Vagina (tissue), 2 donors: ENCODE measurements at regions not wholly inside any gene's neighbourhood (a gene's known extent, or its start where the extent isn't known, plus 50 kb on each side); places are given as distances from the start of the nearest gene placed in this dataset.

Source experiments
- DNase-seq, 2 donors: peaks; one replicate each; pipeline ENCODE4 v3.0.0-alpha.2; 2017; ENCODE audit errors: extremely low spot score in 2 of 2
- H3K27ac ChIP-seq: fragments of 200-600 bp; sonication (generic); one replicate; pipeline ENCODE4 v1.5.1; 2019
- H3K27me3 ChIP-seq: fragments of 200-600 bp; sonication (generic); one replicate; pipeline ENCODE4 v1.5.1; 2019
- H3K36me3 ChIP-seq, 2 donors: fragments of 200-600 bp; sonication (generic); one replicate each; pipeline ENCODE4 v1.5.1; 2017 to 2019
- H3K4me1 ChIP-seq: fragments of 200-600 bp; sonication (generic); one replicate; pipeline ENCODE4 v1.5.1; 2019
- H3K4me3 ChIP-seq, 2 donors: fragments of 200-600 bp; sonication (generic); 1 replicate in 1 of 2; 2 replicates in 1 of 2; pipeline ENCODE4 v1.5.1; 2016 to 2019
- H3K9me3 ChIP-seq: fragments of 200-600 bp; sonication (generic); one replicate; pipeline ENCODE4 v1.5.1; 2019
- POLR2A ChIP-seq, 2 donors: fragments of 450-650 bp; IDR thresholded peaks; one replicate each; pipeline ENCODE4 v1.6.1; 2017; ENCODE audit warnings: antibody characterized with exemption in 2 of 2, mild to moderate bottlenecking in 2 of 2, moderate library complexity in 2 of 2
- POLR2AphosphoS5 ChIP-seq, 2 donors: sonication (generic); formaldehyde crosslinking; IDR thresholded peaks; one replicate each; pipeline ENCODE4 v1.9.0; 2017; ENCODE audit warnings: antibody characterized with exemption in 2 of 2, mild to moderate bottlenecking in 2 of 2, low read depth in 1 of 2; ENCODE audit not compliant: insufficient read depth in 1 of 2
- intact Hi-C: fragments of 100-400 bp; cut with DNase I; formaldehyde crosslinking; loops from one replicate; pipeline ENCODE4 v1.15.1; 2023
- TF ChIP-seq, protein P1 (sequence below), 3 experiments: fragments of 450-650 bp in 2 of 3; fragments of 200-600 bp in 1 of 3; sonication (generic) in 1 of 3; IDR thresholded peaks; one replicate each; pipeline ENCODE4 v1.5.1; 2017 to 2019; ENCODE audit warnings: antibody characterized with exemption in 3 of 3, mild to moderate bottlenecking in 2 of 3, moderate library complexity in 2 of 3

DNA sequence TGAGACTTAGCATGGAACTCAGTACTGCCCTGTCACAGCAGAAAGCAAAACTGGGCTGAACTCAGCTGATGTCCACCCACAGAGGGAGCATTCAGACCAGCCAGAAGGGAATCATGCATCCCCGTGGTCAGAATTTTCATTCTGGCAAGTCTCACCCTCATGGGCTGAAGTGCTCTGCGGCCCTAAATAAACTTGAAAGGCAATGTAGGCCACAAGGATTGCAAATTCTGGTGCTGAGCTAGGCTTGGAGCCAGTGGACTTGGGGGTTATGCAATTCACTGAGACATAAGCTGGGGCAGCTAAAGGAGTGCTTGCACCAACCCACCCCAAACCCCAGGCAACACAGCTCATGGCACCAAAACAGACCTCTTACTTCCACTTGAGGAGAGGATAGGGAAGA is 494.1 kb downstream of the GABRG1 start:
- Histone ChIP-seq H3K27ac (no peak overlapping the region), H3K36me3 (no peaks in the 10 kb centered on the region), H3K4me1 (no peaks in the 10 kb centered on the region), H3K27me3 (no peaks in the 10 kb centered on the region), H3K4me3 (no peak overlapping the region), H3K9me3 (no peaks in the 10 kb centered on the region)
- intact Hi-C loops = no loop called here
- no peak for TF ChIP-seq POLR2AphosphoS5 (IDR thresholded peaks at IDR 0.05; ENCODE audit: insufficient read depth in 1 of 2, low read depth in 1 of 2)
- no peak for TF ChIP-seq POLR2A (IDR thresholded peaks at IDR 0.05)
- TF ChIP-seq, protein P1, sequence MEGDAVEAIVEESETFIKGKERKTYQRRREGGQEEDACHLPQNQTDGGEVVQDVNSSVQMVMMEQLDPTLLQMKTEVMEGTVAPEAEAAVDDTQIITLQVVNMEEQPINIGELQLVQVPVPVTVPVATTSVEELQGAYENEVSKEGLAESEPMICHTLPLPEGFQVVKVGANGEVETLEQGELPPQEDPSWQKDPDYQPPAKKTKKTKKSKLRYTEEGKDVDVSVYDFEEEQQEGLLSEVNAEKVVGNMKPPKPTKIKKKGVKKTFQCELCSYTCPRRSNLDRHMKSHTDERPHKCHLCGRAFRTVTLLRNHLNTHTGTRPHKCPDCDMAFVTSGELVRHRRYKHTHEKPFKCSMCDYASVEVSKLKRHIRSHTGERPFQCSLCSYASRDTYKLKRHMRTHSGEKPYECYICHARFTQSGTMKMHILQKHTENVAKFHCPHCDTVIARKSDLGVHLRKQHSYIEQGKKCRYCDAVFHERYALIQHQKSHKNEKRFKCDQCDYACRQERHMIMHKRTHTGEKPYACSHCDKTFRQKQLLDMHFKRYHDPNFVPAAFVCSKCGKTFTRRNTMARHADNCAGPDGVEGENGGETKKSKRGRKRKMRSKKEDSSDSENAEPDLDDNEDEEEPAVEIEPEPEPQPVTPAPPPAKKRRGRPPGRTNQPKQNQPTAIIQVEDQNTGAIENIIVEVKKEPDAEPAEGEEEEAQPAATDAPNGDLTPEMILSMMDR (IDR thresholded peaks at IDR 0.05) = no peak
- no peak for DNase-seq

DNA sequence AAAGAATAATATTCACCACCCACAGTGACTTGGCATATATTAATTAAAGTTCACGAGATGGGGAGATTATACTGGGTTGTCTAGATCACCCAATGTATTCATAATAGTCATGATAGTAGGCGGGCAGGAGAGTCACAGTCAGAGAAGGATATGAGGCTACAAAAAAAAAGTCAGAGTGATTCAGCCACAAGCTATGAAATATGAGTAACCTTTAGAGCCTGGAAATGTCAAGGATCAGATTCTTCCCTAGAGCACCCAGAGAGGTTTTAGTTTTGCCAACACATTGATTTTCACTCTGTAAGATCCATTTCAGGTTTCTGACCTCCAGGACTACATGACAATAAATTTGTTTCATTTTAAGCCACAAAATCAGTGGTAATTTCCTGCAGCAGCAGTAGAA is 501.9 kb downstream of the GABRG1 start:
- TF ChIP-seq POLR2AphosphoS5 (IDR thresholded peaks at IDR 0.05; ENCODE audit: insufficient read depth in 1 of 2, low read depth in 1 of 2) (no peak), POLR2A (IDR thresholded peaks at IDR 0.05) (no peak)
- TF ChIP-seq, protein P1 (IDR thresholded peaks at IDR 0.05) = no peak
- Histone ChIP-seq H3K27me3 (no peaks in the 10 kb centered on the region), H3K36me3 (no peaks in the 10 kb centered on the region), H3K27ac (no peak overlapping the region), H3K4me1 (no peaks in the 10 kb centered on the region), H3K9me3 (no peaks in the 10 kb centered on the region), H3K4me3 (no peak overlapping the region)
- no peak for DNase-seq
- intact Hi-C loops = no loop called here

- Histone ChIP-seq H3K4me1 (no peaks in the 10 kb centered on the region), H3K9me3 (no peaks in the 10 kb centered on the region), H3K36me3 (no peaks in the 10 kb centered on the region), H3K27ac (no peak overlapping the region), H3K4me3 (no peak overlapping the region), H3K27me3 (no peaks in the 10 kb centered on the region)
- TF ChIP-seq POLR2A (IDR thresholded peaks at IDR 0.05) (no peak), POLR2AphosphoS5 (IDR thresholded peaks at IDR 0.05; ENCODE audit: insufficient read depth in 1 of 2, low read depth in 1 of 2) (no peak)
- TF ChIP-seq, protein P1 (IDR thresholded peaks at IDR 0.05) = no peak
- intact Hi-C loops = no loop called here
- no peak for DNase-seq
Measured at GRCh38 chr4:45620808-45621207, 503.0 kb downstream of the GABRG1 start.

GRCh38 chr4:45596379-45597101 is 527.3 kb downstream of the GABRG1 start:
- no peaks in the 10 kb centered on the region for H3K36me3 ChIP-seq
- DNase-seq = no peak
- H3K27ac ChIP-seq = no peak overlapping the region
- H3K4me3 ChIP-seq = no peak overlapping the region
- no peaks in the 10 kb centered on the region for H3K4me1 ChIP-seq
- H3K27me3 ChIP-seq = no peaks in the 10 kb centered on the region
- intact Hi-C loops = no loop called here
- TF ChIP-seq POLR2AphosphoS5 (IDR thresholded peaks at IDR 0.05; ENCODE audit: insufficient read depth in 1 of 2, low read depth in 1 of 2) (no peak), POLR2A (IDR thresholded peaks at IDR 0.05) (no peak)
- TF ChIP-seq, protein P1 (IDR thresholded peaks at IDR 0.05) = no peak
- H3K9me3 ChIP-seq = no peaks in the 10 kb centered on the region

DNA sequence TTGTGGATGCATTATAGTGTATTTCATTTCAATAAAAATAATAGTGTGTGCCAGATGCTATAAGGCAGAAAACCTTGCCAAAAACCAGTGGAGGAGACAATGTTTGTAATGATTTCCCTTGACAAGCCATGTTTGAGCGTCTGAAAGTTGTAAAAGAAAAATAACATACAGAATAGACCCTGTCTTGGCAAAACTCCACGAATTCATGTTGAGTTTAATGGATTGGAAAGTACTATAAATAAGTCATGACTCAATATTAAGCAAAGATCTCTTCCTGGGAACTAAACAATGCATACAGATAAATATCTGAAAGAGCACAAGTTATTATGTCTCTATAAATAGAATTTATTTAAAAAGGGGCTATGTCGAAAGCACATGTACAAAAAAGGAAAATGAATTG is 543.5 kb downstream of the GABRG1 start:
- H3K27me3 ChIP-seq = no peaks in the 10 kb centered on the region
- no peaks in the 10 kb centered on the region for H3K9me3 ChIP-seq
- intact Hi-C loops = no loop called here

More for the DNA sequence above, 543.5 kb downstream of the GABRG1 start:
- no peak for DNase-seq
- H3K27ac ChIP-seq = no peak overlapping the region
- H3K4me3 ChIP-seq = no peak overlapping the region
- H3K4me1 ChIP-seq = no peaks in the 10 kb centered on the region
- H3K36me3 ChIP-seq = no peaks in the 10 kb centered on the region
- TF ChIP-seq POLR2A (IDR thresholded peaks at IDR 0.05) = no peak
- TF ChIP-seq, protein P1 (IDR thresholded peaks at IDR 0.05) = no peak
- TF ChIP-seq POLR2AphosphoS5 (IDR thresholded peaks at IDR 0.05; ENCODE audit: insufficient read depth in 1 of 2, low read depth in 1 of 2) = no peak
